GM20000 (cell line): ENCODE measurements at regions not wholly inside any gene's neighbourhood (a gene's known extent, or its start where the extent isn't known, plus 50 kb on each side); places are given as distances from the start of the nearest gene placed in this dataset.

ENCODE experiments used
- DNase-seq: peaks from one replicate; pipeline ENCODE4 v3.0.0; 2012; ENCODE audit warnings: low spot score
- CTCF ChIP-seq: IDR thresholded peaks from 2 replicates; pipeline ENCODE4 v1.5.1; 2012; ENCODE audit warnings: mild to moderate bottlenecking, control low read depth; ENCODE audit errors: extremely low read depth, missing control alignments

GRCh38 chr2:121860758-121861227 is 105.3 kb downstream of the TSN start:
- no peak for TF ChIP-seq CTCF
- no peak for DNase-seq

GRCh38 chr2:121862286-121862685 is 106.8 kb downstream of the TSN start:
- DNase-seq = no peak
- TF ChIP-seq CTCF = no peak

GRCh38 chr2:121865914-121866313 is 110.5 kb downstream of the TSN start:
- no peak for DNase-seq
- TF ChIP-seq CTCF = no peak

- no peak for TF ChIP-seq CTCF
Observed at GRCh38 chr2:121866789-121867188, 111.3 kb downstream of the TSN start.

GRCh38 chr2:121868652-121869051 is 113.2 kb downstream of the TSN start:
- no peak for TF ChIP-seq CTCF

More at GRCh38 chr2:121866789-121867188, 111.3 kb downstream of the TSN start:
- DNase-seq = no peak

GRCh38 chr2:121869363-121869762 is 113.9 kb downstream of the TSN start:
- DNase-seq = no peak
- no peak for TF ChIP-seq CTCF

More at GRCh38 chr2:121868652-121869051, 113.2 kb downstream of the TSN start:
- no peak for DNase-seq

GRCh38 chr2:121869873-121870272 is 114.4 kb downstream of the TSN start:
- DNase-seq = no peak
- no peak for TF ChIP-seq CTCF
